ENCODE measurements at regions not wholly inside any gene's neighbourhood (a gene's known extent, or its start where the extent isn't known, plus 50 kb on each side); places are given as distances from the start of the nearest gene placed in this dataset.

- no peak for TF ChIP-seq CTCF (IDR thresholded peaks at IDR 0.05; ENCODE audit: insufficient read depth, low read depth, low read length)
- peak; percentile 82 for DNase-seq (ENCODE audit: low read depth)
- H3K4me3 ChIP-seq (ENCODE audit: low read depth, low read length), result no peak overlapping the region
Observed at GRCh38 chr14:32004300-32004699, 72.8 kb upstream of the ARHGAP5 start.

- TF ChIP-seq CTCF (IDR thresholded peaks at IDR 0.05; ENCODE audit: insufficient read depth, low read depth, low read length), result no peak
- H3K4me3 ChIP-seq (ENCODE audit: low read depth, low read length), result no peak overlapping the region
- DNase-seq (ENCODE audit: low read depth), result no peak
Observed at GRCh38 chr14:32005628-32006027, 71.5 kb upstream of the ARHGAP5 start.

GRCh38 chr14:32006263-32007110, 70.6 kb upstream of the ARHGAP5 start:
- H3K4me3 ChIP-seq (ENCODE audit: low read depth, low read length), result no peak overlapping the region
- DNase-seq (ENCODE audit: low read depth), result peak; percentile 93
- TF ChIP-seq CTCF (IDR thresholded peaks at IDR 0.05; ENCODE audit: insufficient read depth, low read depth, low read length), result no peak

- no peak for TF ChIP-seq CTCF (IDR thresholded peaks at IDR 0.05; ENCODE audit: insufficient read depth, low read depth, low read length)
- no peak overlapping the region for H3K4me3 ChIP-seq (ENCODE audit: low read depth, low read length)
- DNase-seq (ENCODE audit: low read depth), result no peak
Observed at GRCh38 chr14:32007755-32008362, 69.2 kb upstream of the ARHGAP5 start.

- H3K4me3 ChIP-seq (ENCODE audit: low read depth, low read length), result no peak overlapping the region
- TF ChIP-seq CTCF (IDR thresholded peaks at IDR 0.05; ENCODE audit: insufficient read depth, low read depth, low read length), result no peak
- DNase-seq (ENCODE audit: low read depth), result no peak
Observed at GRCh38 chr14:32008602-32009193, 68.4 kb upstream of the ARHGAP5 start.

- no peak overlapping the region for H3K4me3 ChIP-seq (ENCODE audit: low read depth, low read length)
- no peak for DNase-seq (ENCODE audit: low read depth)
- no peak for TF ChIP-seq CTCF (IDR thresholded peaks at IDR 0.05; ENCODE audit: insufficient read depth, low read depth, low read length)
Observed at GRCh38 chr14:32009221-32009975, 67.7 kb upstream of the ARHGAP5 start.
